Subcutaneous abdominal adipose tissue (tissue), 5 donors: ENCODE measurements at regions not wholly inside any gene's neighbourhood (a gene's known extent, or its start where the extent isn't known, plus 50 kb on each side); places are given as distances from the start of the nearest gene placed in this dataset.
"Not testable (repeated sequence)": the region's sequence is repeated elsewhere in the genome, so short reads cannot be mapped to it uniquely, and the experiment has no call there.

Experiments used
- H3K27ac ChIP-seq: one replicate; pipeline ENCODE4 v1.7.0; 2013; ENCODE audit warnings: low read depth, mild to moderate bottlenecking, inconsistent platforms, low read length, moderate library complexity
- H3K27me3 ChIP-seq, 5 donors: one replicate each; pipeline ENCODE4 v1.7.0; 2013; ENCODE audit warnings: low read length in 5 of 5, inconsistent platforms in 1 of 5; ENCODE audit not compliant: control insufficient read depth in 5 of 5, insufficient read depth in 4 of 5
- H3K36me3 ChIP-seq, 5 donors: one replicate each; pipeline ENCODE4 v1.7.0; 2013; ENCODE audit warnings: low read length in 5 of 5; ENCODE audit not compliant: control insufficient read depth in 5 of 5, insufficient read depth in 5 of 5
- H3K4me1 ChIP-seq, 5 donors: one replicate each; pipeline ENCODE4 v1.7.0; 2013; ENCODE audit warnings: low read length in 5 of 5, mild to moderate bottlenecking in 3 of 5, moderate library complexity in 1 of 5; ENCODE audit not compliant: control insufficient read depth in 5 of 5, insufficient read depth in 5 of 5
- H3K4me3 ChIP-seq, 5 donors: one replicate each; pipeline ENCODE4 v1.7.0; 2013; ENCODE audit warnings: low read length in 5 of 5, low read depth in 1 of 5
- H3K9ac ChIP-seq, 5 donors: one replicate each; pipeline ENCODE4 v1.7.0; 2013; ENCODE audit warnings: low read length in 5 of 5, mild to moderate bottlenecking in 4 of 5, moderate library complexity in 3 of 5
- H3K9me3 ChIP-seq, 5 donors: one replicate each; pipeline ENCODE4 v1.7.0; 2013; ENCODE audit warnings: low read length in 5 of 5; ENCODE audit not compliant: control insufficient read depth in 5 of 5
- donor health status: healthy.
- donor health status: healthy.
- donor health status: healthy.
- donor health status: healthy.
- donor health status: healthy.

GRCh38 chr9:67635067-67635466 lies 223.7 kb upstream of the ANKRD20A1 start:
- not testable (repeated sequence) for H3K36me3 ChIP-seq

GRCh38 chr9:67611900-67612299 lies 246.8 kb upstream of the ANKRD20A1 start:
- H3K4me3 ChIP-seq, H3K9ac ChIP-seq, H3K36me3 ChIP-seq, H3K27ac ChIP-seq, H3K27me3 ChIP-seq, H3K4me1 ChIP-seq, H3K9me3 ChIP-seq: not testable (repeated sequence)

More at GRCh38 chr9:67635067-67635466, 223.7 kb upstream of the ANKRD20A1 start:
- not testable (repeated sequence) for H3K9ac ChIP-seq, H3K4me1 ChIP-seq, H3K9me3 ChIP-seq, H3K27me3 ChIP-seq, H3K4me3 ChIP-seq, H3K27ac ChIP-seq

GRCh38 chr9:67609872-67610271 lies 248.9 kb upstream of the ANKRD20A1 start:
- H3K27me3 ChIP-seq, result not testable (repeated sequence)

GRCh38 chr9:67609435-67609834 lies 249.3 kb upstream of the ANKRD20A1 start:
- H3K36me3 ChIP-seq, H3K27me3 ChIP-seq, H3K27ac ChIP-seq, H3K9ac ChIP-seq, H3K4me1 ChIP-seq, H3K4me3 ChIP-seq, H3K9me3 ChIP-seq: not testable (repeated sequence)

More at GRCh38 chr9:67609872-67610271, 248.9 kb upstream of the ANKRD20A1 start:
- H3K4me1 ChIP-seq, H3K9me3 ChIP-seq, H3K36me3 ChIP-seq, H3K27ac ChIP-seq, H3K9ac ChIP-seq, H3K4me3 ChIP-seq: not testable (repeated sequence)

GRCh38 chr9:67605113-67605512 lies 253.6 kb upstream of the ANKRD20A1 start:
- not testable (repeated sequence) for H3K27me3 ChIP-seq, H3K4me1 ChIP-seq, H3K9me3 ChIP-seq, H3K4me3 ChIP-seq, H3K27ac ChIP-seq, H3K9ac ChIP-seq, H3K36me3 ChIP-seq

GRCh38 chr9:67603609-67604008 lies 255.1 kb upstream of the ANKRD20A1 start:
- H3K9ac ChIP-seq, H3K36me3 ChIP-seq, H3K4me3 ChIP-seq, H3K27me3 ChIP-seq, H3K27ac ChIP-seq, H3K4me1 ChIP-seq, H3K9me3 ChIP-seq: not testable (repeated sequence)

GRCh38 chr9:67592424-67592823 lies 266.3 kb upstream of the ANKRD20A1 start:
- H3K4me1 ChIP-seq, H3K27me3 ChIP-seq, H3K9me3 ChIP-seq, H3K4me3 ChIP-seq, H3K27ac ChIP-seq, H3K9ac ChIP-seq, H3K36me3 ChIP-seq: not testable (repeated sequence)

- not testable (repeated sequence) for H3K9ac ChIP-seq, H3K9me3 ChIP-seq, H3K36me3 ChIP-seq, H3K4me3 ChIP-seq, H3K27me3 ChIP-seq, H3K4me1 ChIP-seq, H3K27ac ChIP-seq
Observed at GRCh38 chr9:67555874-67556273, 302.9 kb upstream of the ANKRD20A1 start.

- not testable (repeated sequence) for H3K27ac ChIP-seq, H3K4me3 ChIP-seq, H3K36me3 ChIP-seq, H3K9ac ChIP-seq, H3K27me3 ChIP-seq, H3K9me3 ChIP-seq, H3K4me1 ChIP-seq
Observed at GRCh38 chr9:67550044-67550443, 308.7 kb upstream of the ANKRD20A1 start.

GRCh38 chr9:67529834-67530233 lies 328.9 kb upstream of the ANKRD20A1 start:
- not testable (repeated sequence) for H3K9me3 ChIP-seq, H3K27ac ChIP-seq, H3K36me3 ChIP-seq, H3K4me1 ChIP-seq, H3K4me3 ChIP-seq, H3K27me3 ChIP-seq, H3K9ac ChIP-seq

GRCh38 chr9:67516938-67517337 lies 341.8 kb upstream of the ANKRD20A1 start:
- not testable (repeated sequence) for H3K36me3 ChIP-seq, H3K27me3 ChIP-seq, H3K4me3 ChIP-seq, H3K9me3 ChIP-seq, H3K9ac ChIP-seq, H3K27ac ChIP-seq, H3K4me1 ChIP-seq
